ENCODE measurements at regions not wholly inside any gene's neighbourhood (a gene's known extent, or its start where the extent isn't known, plus 50 kb on each side); places are given as distances from the start of the nearest gene placed in this dataset.

- Histone ChIP-seq H3K4me3 (no peak overlapping the region), H3K36me3 (no peaks in the 10 kb centered on the region), H3K27me3 (no peaks in the 10 kb centered on the region), H3K9me3 (no peaks in the 10 kb centered on the region), H3K27ac (replicated peaks in 1 of 4) (no peak overlapping the region), H3K4me1 (no peaks in the 10 kb centered on the region)
- DNase-seq (ENCODE audit: extremely low spot score), result no peak
- intact Hi-C loops (cut with DNase I), result no loop called here
- 82% methylated on average over 4 of the region's 4 CpGs for WGBS
- TF ChIP-seq POLR2A (IDR thresholded peaks at IDR 0.05; ENCODE audit: low read depth) (no peak), POLR2AphosphoS5 (IDR thresholded peaks at IDR 0.05) (no peak), EP300 (IDR thresholded peaks at IDR 0.05) (no peak), CTCF (IDR thresholded peaks at IDR 0.05) (no peak)
Observed at GRCh38 chr13:107301724-107302374, 733.9 kb upstream of the ARGLU1 start.

- WGBS, result 73% methylated on average over 5 of the region's 5 CpGs
- no peaks in the 10 kb centered on the region for H3K36me3 ChIP-seq
- intact Hi-C loops (cut with DNase I), result no loop called here
- no peaks in the 10 kb centered on the region for H3K4me1 ChIP-seq
- no peak overlapping the region for H3K4me3 ChIP-seq
- H3K9me3 ChIP-seq, result no peaks in the 10 kb centered on the region
- H3K27me3 ChIP-seq, result no peaks in the 10 kb centered on the region
- TF ChIP-seq POLR2AphosphoS5 (IDR thresholded peaks at IDR 0.05), result no peak
- TF ChIP-seq POLR2A (IDR thresholded peaks at IDR 0.05; ENCODE audit: low read depth), result no peak
- TF ChIP-seq EP300 (IDR thresholded peaks at IDR 0.05), result no peak
- H3K27ac ChIP-seq (replicated peaks in 1 of 4), result no peak overlapping the region
- no peak for DNase-seq (ENCODE audit: extremely low spot score)
Observed at GRCh38 chr13:107299717-107300116, 731.8 kb upstream of the ARGLU1 start.

GRCh38 chr13:107296804-107297203, 728.9 kb upstream of the ARGLU1 start:
- Histone ChIP-seq H3K36me3 (no peaks in the 10 kb centered on the region), H3K27ac (replicated peaks in 1 of 4) (no peak overlapping the region), H3K9me3 (no peaks in the 10 kb centered on the region), H3K4me1 (no peaks in the 10 kb centered on the region), H3K27me3 (no peaks in the 10 kb centered on the region), H3K4me3 (no peak overlapping the region)
- TF ChIP-seq CTCF (IDR thresholded peaks at IDR 0.05), result no peak
- no peak for TF ChIP-seq POLR2AphosphoS5 (IDR thresholded peaks at IDR 0.05)
- no peak for TF ChIP-seq EP300 (IDR thresholded peaks at IDR 0.05)
- no peak for TF ChIP-seq POLR2A (IDR thresholded peaks at IDR 0.05; ENCODE audit: low read depth)
- intact Hi-C loops (cut with DNase I), result no loop called here
- WGBS, result 73% methylated on average over 4 of the region's 4 CpGs
- no peak for DNase-seq (ENCODE audit: extremely low spot score)

GRCh38 chr13:107295416-107296140, 727.6 kb upstream of the ARGLU1 start:
- H3K4me1 ChIP-seq, result no peaks in the 10 kb centered on the region
- H3K36me3 ChIP-seq, result no peaks in the 10 kb centered on the region
- intact Hi-C loops (cut with DNase I), result no loop called here
- 77% methylated on average over 2 of the region's 2 CpGs for WGBS
- H3K9me3 ChIP-seq, result no peaks in the 10 kb centered on the region
- no peaks in the 10 kb centered on the region for H3K27me3 ChIP-seq
- DNase-seq (ENCODE audit: extremely low spot score), result no peak
- no peak overlapping the region for H3K27ac ChIP-seq (replicated peaks in 1 of 4)
- no peak for TF ChIP-seq CTCF (IDR thresholded peaks at IDR 0.05)
- TF ChIP-seq POLR2AphosphoS5 (IDR thresholded peaks at IDR 0.05), result no peak
- no peak for TF ChIP-seq POLR2A (IDR thresholded peaks at IDR 0.05; ENCODE audit: low read depth)
- TF ChIP-seq EP300 (IDR thresholded peaks at IDR 0.05), result no peak
- no peak overlapping the region for H3K4me3 ChIP-seq

GRCh38 chr13:107293924-107294323, 726.0 kb upstream of the ARGLU1 start:
- Histone ChIP-seq H3K4me3 (no peak overlapping the region), H3K4me1 (no peaks in the 10 kb centered on the region), H3K9me3 (no peaks in the 10 kb centered on the region), H3K27me3 (no peaks in the 10 kb centered on the region), H3K27ac (replicated peaks in 1 of 4) (no peak overlapping the region), H3K36me3 (no peaks in the 10 kb centered on the region)
- intact Hi-C loops (cut with DNase I), result no loop called here
- 91% methylated on average over 3 of the region's 3 CpGs for WGBS
- TF ChIP-seq POLR2AphosphoS5 (IDR thresholded peaks at IDR 0.05), result no peak
- DNase-seq (ENCODE audit: extremely low spot score), result no peak
